Fibroblast of lung (primary cell): ENCODE measurements at regions not wholly inside any gene's neighbourhood (a gene's known extent, or its start where the extent isn't known, plus 50 kb on each side); places are given as distances from the start of the nearest gene placed in this dataset.

Source experiments
- DNase-seq, 2 donors: peaks; one replicate each; pipeline versions ENCODE4 v3.0.0 to v3.0.0-alpha.2; 2010; ENCODE audit warnings: low read depth in 2 of 2
- H2AFZ ChIP-seq: 2 replicates; pipeline ENCODE4 v1.5.1; 2012; ENCODE audit warnings: low read length, control low read depth, inconsistent platforms
- H3K27ac ChIP-seq: 2 replicates; pipeline ENCODE4 v1.5.1; 2011; ENCODE audit warnings: low read length, control low read depth; ENCODE audit not compliant: insufficient read depth
- H3K27me3 ChIP-seq: 2 replicates; pipeline ENCODE4 v1.5.1; 2011; ENCODE audit warnings: mild to moderate bottlenecking, low read length; ENCODE audit not compliant: control insufficient read depth, insufficient read depth
- H3K36me3 ChIP-seq: 2 replicates; pipeline ENCODE4 v1.5.1; 2011; ENCODE audit warnings: low read length; ENCODE audit not compliant: control insufficient read depth, insufficient read depth
- H3K4me1 ChIP-seq: 2 replicates; pipeline ENCODE4 v1.5.1; 2011; ENCODE audit warnings: low read length; ENCODE audit not compliant: control insufficient read depth, insufficient read depth; ENCODE audit errors: extremely low read depth
- H3K4me2 ChIP-seq: 2 replicates; pipeline ENCODE4 v1.5.1; 2011; ENCODE audit warnings: low read length, control low read depth; ENCODE audit not compliant: insufficient read depth; ENCODE audit errors: extremely low read depth
- H3K4me3 ChIP-seq, 4 experiments: fragments of 200-600 bp in 1 of 4; sonication (generic) in 1 of 4; replicated peaks in 1 of 4; 2 replicates each; pipeline ENCODE4 v1.5.1; 2011 to 2016; ENCODE audit warnings: low read length in 4 of 4, low read depth in 3 of 4, mild to moderate bottlenecking in 3 of 4, control low read depth in 2 of 4, inconsistent platforms in 1 of 4, mixed read lengths in 1 of 4; ENCODE audit not compliant: insufficient read depth in 1 of 4; ENCODE audit errors: control extremely low read depth in 1 of 4
- H3K79me2 ChIP-seq: 2 replicates; pipeline ENCODE4 v1.5.1; 2012; ENCODE audit warnings: mild to moderate bottlenecking, low read length, inconsistent platforms; ENCODE audit not compliant: control insufficient read depth, insufficient read depth
- H3K9ac ChIP-seq: 2 replicates; pipeline ENCODE4 v1.5.1; 2011; ENCODE audit warnings: mild to moderate bottlenecking, low read length, control low read depth; ENCODE audit not compliant: insufficient read depth
- H3K9me3 ChIP-seq: 2 replicates; pipeline ENCODE4 v1.5.1; 2012; ENCODE audit warnings: low read depth, low read length; ENCODE audit not compliant: control insufficient read depth, insufficient read depth
- H4K20me1 ChIP-seq: 2 replicates; pipeline ENCODE4 v1.5.1; 2011; ENCODE audit warnings: low read length; ENCODE audit not compliant: control insufficient read depth, insufficient read depth; ENCODE audit errors: extremely low read depth
- EZH2 ChIP-seq: IDR thresholded peaks from 2 replicates; pipeline ENCODE4 v1.5.1; 2012; ENCODE audit warnings: low read length, control low read depth, mild to moderate bottlenecking; ENCODE audit errors: missing control alignments
- TF ChIP-seq, protein P1 (sequence below), 2 donors: IDR thresholded peaks in 1 of 2; conservative IDR thresholded peaks in 1 of 2; 1 replicate in 1 of 2; 2 replicates in 1 of 2; pipeline ENCODE4 v1.5.1; 2011 to 2012; ENCODE audit warnings: low read length in 2 of 2, control low read depth in 1 of 2, inconsistent platforms in 1 of 2, low read depth in 1 of 2, mild to moderate bottlenecking in 1 of 2

DNA sequence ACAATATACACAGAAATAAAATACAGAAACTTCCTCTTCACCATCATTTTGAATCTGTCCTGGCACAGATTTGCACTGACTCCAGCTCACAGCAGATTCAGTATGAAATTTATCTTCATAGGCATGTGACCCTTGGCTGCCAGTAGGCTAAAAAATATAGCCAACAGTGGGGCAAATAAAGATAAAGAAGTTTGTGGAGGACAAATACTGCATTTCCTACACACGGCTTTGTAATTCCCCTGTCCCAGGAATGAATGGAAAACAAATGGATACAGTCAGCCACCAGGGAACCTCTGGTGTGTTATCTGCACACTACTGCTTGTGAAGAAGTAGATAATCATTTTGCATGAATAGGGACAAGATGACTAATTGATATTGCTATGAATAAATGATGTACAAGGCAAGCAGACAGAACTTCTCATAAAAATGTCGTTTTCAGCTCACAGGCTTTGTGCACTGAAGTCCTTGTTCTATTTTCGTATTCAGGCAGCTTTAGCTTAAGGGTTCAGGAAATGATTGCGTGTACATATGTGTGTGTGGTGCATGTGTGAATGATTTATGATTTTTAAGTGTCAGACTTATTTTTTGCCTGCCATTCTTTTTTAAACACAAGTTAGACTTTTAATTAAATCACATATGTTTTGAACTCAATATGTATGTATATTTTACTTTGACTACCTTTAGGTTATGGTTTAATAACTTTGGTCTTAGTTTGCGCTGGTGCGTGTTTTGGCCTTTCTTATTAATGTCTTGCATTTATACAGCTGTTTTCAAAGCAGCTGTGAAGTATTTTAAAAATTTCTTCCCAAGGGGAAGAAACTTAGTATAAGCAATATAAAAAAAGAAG lies 543.8 kb upstream of the JAG1 start:
- H4K20me1 ChIP-seq = no peaks in the 10 kb centered on the region
- no peaks in the 10 kb centered on the region for H3K36me3 ChIP-seq
- no peak overlapping the region for H3K4me3 ChIP-seq
- DNase-seq = peak; percentile 40 to 43
- H3K27me3 ChIP-seq = no peaks in the 10 kb centered on the region
- H3K27ac ChIP-seq = no peak overlapping the region
- H3K9me3 ChIP-seq = no peaks in the 10 kb centered on the region
- H2AFZ ChIP-seq = no peak overlapping the region
- no peaks in the 10 kb centered on the region for H3K79me2 ChIP-seq
- no peak overlapping the region for H3K4me2 ChIP-seq
- H3K4me1 ChIP-seq = peaks cover 4% of the 10 kb centered on the region
- TF ChIP-seq EZH2 = no peak
- TF ChIP-seq, protein P1, sequence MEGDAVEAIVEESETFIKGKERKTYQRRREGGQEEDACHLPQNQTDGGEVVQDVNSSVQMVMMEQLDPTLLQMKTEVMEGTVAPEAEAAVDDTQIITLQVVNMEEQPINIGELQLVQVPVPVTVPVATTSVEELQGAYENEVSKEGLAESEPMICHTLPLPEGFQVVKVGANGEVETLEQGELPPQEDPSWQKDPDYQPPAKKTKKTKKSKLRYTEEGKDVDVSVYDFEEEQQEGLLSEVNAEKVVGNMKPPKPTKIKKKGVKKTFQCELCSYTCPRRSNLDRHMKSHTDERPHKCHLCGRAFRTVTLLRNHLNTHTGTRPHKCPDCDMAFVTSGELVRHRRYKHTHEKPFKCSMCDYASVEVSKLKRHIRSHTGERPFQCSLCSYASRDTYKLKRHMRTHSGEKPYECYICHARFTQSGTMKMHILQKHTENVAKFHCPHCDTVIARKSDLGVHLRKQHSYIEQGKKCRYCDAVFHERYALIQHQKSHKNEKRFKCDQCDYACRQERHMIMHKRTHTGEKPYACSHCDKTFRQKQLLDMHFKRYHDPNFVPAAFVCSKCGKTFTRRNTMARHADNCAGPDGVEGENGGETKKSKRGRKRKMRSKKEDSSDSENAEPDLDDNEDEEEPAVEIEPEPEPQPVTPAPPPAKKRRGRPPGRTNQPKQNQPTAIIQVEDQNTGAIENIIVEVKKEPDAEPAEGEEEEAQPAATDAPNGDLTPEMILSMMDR (conservative IDR thresholded peaks at IDR 0.05 in 1 of 2, IDR thresholded peaks at IDR 0.05 in 1 of 2; ENCODE audit: low read depth in 1 of 2, low read length in 2 of 2) = no peak
- H3K9ac ChIP-seq = no peak overlapping the region

DNA sequence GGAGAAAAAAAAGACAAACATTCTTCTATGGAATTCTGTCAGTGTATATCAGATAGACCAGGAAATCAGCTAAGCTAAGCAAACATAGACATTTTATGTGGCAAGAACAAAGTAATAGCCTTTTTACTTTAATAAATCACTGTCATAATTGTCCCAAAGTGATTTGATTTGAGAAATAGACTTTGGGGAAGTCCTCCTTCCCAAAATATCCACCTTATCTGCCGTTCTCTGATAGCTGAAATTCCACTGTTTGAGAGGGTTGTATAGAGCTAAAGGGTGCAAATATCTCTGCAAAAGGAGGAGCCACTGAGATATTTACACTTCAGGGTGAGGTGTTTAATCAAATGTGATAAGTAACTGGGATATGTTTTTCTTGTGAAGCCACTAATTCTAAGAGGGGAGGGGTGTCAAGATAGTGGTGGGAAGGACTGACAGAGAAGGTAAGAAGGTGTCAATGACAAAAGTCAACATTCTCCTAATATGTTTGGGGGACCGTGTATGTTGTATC lies 544.4 kb upstream of the JAG1 start:
- DNase-seq = no peak
- Histone ChIP-seq H3K4me3 (no peak overlapping the region), H3K27me3 (no peaks in the 10 kb centered on the region), H2AFZ (no peak overlapping the region), H3K4me1 (peaks cover 4% of the 10 kb centered on the region), H3K36me3 (no peaks in the 10 kb centered on the region), H3K79me2 (no peaks in the 10 kb centered on the region), H3K4me2 (no peak overlapping the region), H3K27ac (no peak overlapping the region), H3K9ac (no peak overlapping the region), H3K9me3 (no peaks in the 10 kb centered on the region), H4K20me1 (no peaks in the 10 kb centered on the region)
- no peak for TF ChIP-seq EZH2
- TF ChIP-seq, protein P1 (conservative IDR thresholded peaks at IDR 0.05 in 1 of 2, IDR thresholded peaks at IDR 0.05 in 1 of 2; ENCODE audit: low read depth in 1 of 2, low read length in 2 of 2) = no peak

DNA sequence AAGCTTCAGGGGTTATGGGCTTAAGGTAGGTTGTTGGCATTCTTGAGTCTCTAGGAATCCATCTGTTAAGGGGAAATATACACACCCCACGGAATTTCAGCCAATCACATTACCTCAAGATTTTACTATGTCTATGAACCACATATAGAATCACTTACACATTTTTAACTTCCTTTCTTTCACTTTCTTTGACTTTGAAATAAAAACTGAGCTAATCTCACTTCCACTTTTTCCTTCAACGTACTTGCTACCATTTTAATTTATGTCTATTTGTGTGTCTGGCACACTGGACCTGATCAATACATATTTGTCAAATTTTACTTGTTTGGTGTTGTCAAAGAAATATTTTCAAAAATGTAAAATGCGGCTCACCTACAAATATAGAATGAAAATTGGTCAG lies 545.4 kb upstream of the JAG1 start:
- Histone ChIP-seq H4K20me1 (no peaks in the 10 kb centered on the region), H2AFZ (no peak overlapping the region), H3K27me3 (no peaks in the 10 kb centered on the region), H3K36me3 (no peaks in the 10 kb centered on the region), H3K4me2 (no peak overlapping the region), H3K9me3 (no peaks in the 10 kb centered on the region), H3K9ac (no peak overlapping the region), H3K4me3 (no peak overlapping the region), H3K4me1 (peaks cover 4% of the 10 kb centered on the region), H3K27ac (no peak overlapping the region), H3K79me2 (no peaks in the 10 kb centered on the region)
- TF ChIP-seq, protein P1 (conservative IDR thresholded peaks at IDR 0.05 in 1 of 2, IDR thresholded peaks at IDR 0.05 in 1 of 2; ENCODE audit: low read depth in 1 of 2, low read length in 2 of 2) = no peak
- no peak for TF ChIP-seq EZH2
- no peak for DNase-seq
